ENCODE measurements at regions not wholly inside any gene's neighbourhood (a gene's known extent, or its start where the extent isn't known, plus 50 kb on each side); places are given as distances from the start of the nearest gene placed in this dataset.

DNA sequence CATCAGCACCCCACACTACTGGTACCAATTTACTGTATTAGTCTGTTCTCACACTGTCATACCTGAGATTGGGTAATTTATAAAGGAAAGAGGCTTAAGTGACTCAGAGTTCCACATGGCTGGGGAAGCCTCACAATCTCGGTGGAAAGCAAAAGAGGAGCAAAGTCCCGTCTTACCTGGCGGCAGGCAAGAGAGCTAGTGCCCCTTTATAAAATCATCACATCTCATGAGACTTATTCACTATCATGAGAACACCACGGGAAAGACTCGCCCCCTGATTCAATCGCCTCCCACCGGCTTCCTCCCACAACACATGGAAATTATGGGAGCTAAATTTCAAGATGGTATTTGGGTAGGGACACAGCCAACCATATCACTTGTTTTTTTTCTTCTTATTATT is 717.2 kb downstream of the TRIB2 start:
- TF ChIP-seq, protein P1, sequence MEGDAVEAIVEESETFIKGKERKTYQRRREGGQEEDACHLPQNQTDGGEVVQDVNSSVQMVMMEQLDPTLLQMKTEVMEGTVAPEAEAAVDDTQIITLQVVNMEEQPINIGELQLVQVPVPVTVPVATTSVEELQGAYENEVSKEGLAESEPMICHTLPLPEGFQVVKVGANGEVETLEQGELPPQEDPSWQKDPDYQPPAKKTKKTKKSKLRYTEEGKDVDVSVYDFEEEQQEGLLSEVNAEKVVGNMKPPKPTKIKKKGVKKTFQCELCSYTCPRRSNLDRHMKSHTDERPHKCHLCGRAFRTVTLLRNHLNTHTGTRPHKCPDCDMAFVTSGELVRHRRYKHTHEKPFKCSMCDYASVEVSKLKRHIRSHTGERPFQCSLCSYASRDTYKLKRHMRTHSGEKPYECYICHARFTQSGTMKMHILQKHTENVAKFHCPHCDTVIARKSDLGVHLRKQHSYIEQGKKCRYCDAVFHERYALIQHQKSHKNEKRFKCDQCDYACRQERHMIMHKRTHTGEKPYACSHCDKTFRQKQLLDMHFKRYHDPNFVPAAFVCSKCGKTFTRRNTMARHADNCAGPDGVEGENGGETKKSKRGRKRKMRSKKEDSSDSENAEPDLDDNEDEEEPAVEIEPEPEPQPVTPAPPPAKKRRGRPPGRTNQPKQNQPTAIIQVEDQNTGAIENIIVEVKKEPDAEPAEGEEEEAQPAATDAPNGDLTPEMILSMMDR (IDR thresholded peaks at IDR 0.05) = no peak
- no peak for TF ChIP-seq POLR2A (IDR thresholded peaks at IDR 0.05)

Data from right lobe of liver (tissue), 4 donors.